HL-60 (cell line): ENCODE measurements at regions not wholly inside any gene's neighbourhood (a gene's known extent, or its start where the extent isn't known, plus 50 kb on each side); places are given as distances from the start of the nearest gene placed in this dataset.

ENCODE experiments used
- DNase-seq, 2 experiments: peaks; one replicate each; pipeline ENCODE4 v3.0.0-alpha.2; 2010 to 2020; ENCODE audit warnings: low read depth in 1 of 2, low spot score in 1 of 2
- H3K27ac ChIP-seq: fragments of 250-450 bp; sonication (Bioruptor Pico); replicated peaks from 2 replicates; pipeline ENCODE4 v1.5.1; 2020; ENCODE audit warnings: mild to moderate bottlenecking, moderate library complexity
- H3K27me3 ChIP-seq: fragments of 250-450 bp; sonication (Bioruptor Pico); 2 replicates; pipeline ENCODE4 v1.5.1; 2021; ENCODE audit warnings: mild to moderate bottlenecking, moderate library complexity; ENCODE audit not compliant: insufficient read depth, poor library complexity, severe bottlenecking
- H3K4me3 ChIP-seq: replicated peaks from 2 replicates; pipeline ENCODE4 v1.5.1; 2011; ENCODE audit warnings: mild to moderate bottlenecking, control low read depth, low read length; ENCODE audit not compliant: insufficient read depth
- GABPA ChIP-seq: IDR thresholded peaks from 2 replicates; pipeline ENCODE4 v1.6.1; 2012; ENCODE audit warnings: low read depth
- POLR2AphosphoS5 ChIP-seq: IDR thresholded peaks from 2 replicates; pipeline ENCODE4 v1.6.1; 2012; ENCODE audit warnings: low read depth
- SPI1 ChIP-seq: IDR thresholded peaks from 2 replicates; pipeline ENCODE4 v1.6.1; 2012; ENCODE audit warnings: low read depth, mild to moderate bottlenecking, borderline replicate concordance
- TF ChIP-seq, protein P1 (sequence below): IDR thresholded peaks from 2 replicates; pipeline ENCODE4 v1.6.1; 2012; ENCODE audit warnings: low read depth; ENCODE audit not compliant: insufficient replicate concordance
- TF ChIP-seq, protein P2 (sequence below): IDR thresholded peaks from one replicate; pipeline ENCODE4 v1.5.1; 2011; ENCODE audit warnings: low read length, control low read depth, inconsistent platforms; ENCODE audit not compliant: insufficient read depth

DNA sequence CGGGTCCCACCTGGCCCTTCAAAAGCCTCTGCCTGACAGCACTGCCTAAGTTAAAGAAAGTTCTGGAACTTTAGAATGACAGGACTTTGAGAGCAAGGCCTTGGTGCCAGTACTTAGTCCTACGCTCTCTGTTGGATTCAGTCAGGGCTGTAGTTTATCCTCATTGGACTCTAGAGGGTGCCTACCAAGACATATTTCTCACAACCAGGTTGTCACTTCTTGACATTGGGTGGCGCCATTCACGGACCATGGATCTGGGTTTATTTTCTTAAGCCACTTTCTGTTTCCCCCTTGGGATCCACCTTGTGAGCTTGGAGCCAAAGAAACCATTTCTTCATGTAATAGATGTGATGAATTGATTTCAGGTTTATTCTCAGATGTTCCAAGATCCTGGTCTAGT, 787.0 kb upstream of the TBX3 start:
- TF ChIP-seq, protein P1, sequence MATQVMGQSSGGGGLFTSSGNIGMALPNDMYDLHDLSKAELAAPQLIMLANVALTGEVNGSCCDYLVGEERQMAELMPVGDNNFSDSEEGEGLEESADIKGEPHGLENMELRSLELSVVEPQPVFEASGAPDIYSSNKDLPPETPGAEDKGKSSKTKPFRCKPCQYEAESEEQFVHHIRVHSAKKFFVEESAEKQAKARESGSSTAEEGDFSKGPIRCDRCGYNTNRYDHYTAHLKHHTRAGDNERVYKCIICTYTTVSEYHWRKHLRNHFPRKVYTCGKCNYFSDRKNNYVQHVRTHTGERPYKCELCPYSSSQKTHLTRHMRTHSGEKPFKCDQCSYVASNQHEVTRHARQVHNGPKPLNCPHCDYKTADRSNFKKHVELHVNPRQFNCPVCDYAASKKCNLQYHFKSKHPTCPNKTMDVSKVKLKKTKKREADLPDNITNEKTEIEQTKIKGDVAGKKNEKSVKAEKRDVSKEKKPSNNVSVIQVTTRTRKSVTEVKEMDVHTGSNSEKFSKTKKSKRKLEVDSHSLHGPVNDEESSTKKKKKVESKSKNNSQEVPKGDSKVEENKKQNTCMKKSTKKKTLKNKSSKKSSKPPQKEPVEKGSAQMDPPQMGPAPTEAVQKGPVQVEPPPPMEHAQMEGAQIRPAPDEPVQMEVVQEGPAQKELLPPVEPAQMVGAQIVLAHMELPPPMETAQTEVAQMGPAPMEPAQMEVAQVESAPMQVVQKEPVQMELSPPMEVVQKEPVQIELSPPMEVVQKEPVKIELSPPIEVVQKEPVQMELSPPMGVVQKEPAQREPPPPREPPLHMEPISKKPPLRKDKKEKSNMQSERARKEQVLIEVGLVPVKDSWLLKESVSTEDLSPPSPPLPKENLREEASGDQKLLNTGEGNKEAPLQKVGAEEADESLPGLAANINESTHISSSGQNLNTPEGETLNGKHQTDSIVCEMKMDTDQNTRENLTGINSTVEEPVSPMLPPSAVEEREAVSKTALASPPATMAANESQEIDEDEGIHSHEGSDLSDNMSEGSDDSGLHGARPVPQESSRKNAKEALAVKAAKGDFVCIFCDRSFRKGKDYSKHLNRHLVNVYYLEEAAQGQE, result no peak
- TF ChIP-seq GABPA (no peak), SPI1 (no peak), POLR2AphosphoS5 (no peak)
- TF ChIP-seq, protein P2, sequence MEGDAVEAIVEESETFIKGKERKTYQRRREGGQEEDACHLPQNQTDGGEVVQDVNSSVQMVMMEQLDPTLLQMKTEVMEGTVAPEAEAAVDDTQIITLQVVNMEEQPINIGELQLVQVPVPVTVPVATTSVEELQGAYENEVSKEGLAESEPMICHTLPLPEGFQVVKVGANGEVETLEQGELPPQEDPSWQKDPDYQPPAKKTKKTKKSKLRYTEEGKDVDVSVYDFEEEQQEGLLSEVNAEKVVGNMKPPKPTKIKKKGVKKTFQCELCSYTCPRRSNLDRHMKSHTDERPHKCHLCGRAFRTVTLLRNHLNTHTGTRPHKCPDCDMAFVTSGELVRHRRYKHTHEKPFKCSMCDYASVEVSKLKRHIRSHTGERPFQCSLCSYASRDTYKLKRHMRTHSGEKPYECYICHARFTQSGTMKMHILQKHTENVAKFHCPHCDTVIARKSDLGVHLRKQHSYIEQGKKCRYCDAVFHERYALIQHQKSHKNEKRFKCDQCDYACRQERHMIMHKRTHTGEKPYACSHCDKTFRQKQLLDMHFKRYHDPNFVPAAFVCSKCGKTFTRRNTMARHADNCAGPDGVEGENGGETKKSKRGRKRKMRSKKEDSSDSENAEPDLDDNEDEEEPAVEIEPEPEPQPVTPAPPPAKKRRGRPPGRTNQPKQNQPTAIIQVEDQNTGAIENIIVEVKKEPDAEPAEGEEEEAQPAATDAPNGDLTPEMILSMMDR, result no peak
- Histone ChIP-seq H3K27me3 (no peaks in the 10 kb centered on the region), H3K4me3 (no peak overlapping the region), H3K27ac (no peak overlapping the region)
- DNase-seq, result no peak

DNA sequence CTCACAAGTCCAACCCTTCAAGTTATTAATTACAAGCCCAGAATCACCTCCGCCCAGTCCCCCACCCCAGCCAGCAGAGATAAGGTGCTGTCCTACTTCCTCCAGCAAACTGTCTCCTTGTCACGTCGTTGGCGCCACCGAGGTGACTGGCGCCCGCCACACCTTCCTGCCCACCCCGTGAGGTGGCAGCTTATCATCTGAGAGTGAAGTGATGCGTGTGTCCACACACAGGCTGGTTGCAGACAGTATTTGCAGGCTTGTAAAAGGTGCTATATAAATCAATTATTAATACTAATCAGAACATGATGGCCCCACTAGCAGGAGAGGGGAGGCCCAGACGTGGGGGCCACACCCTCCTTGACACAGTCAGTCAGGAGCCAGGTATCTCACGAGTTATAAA, 786.6 kb upstream of the TBX3 start:
- DNase-seq, result no peak
- TF ChIP-seq GABPA, result no peak
- TF ChIP-seq, protein P1, result no peak
- no peak for TF ChIP-seq POLR2AphosphoS5
- TF ChIP-seq SPI1, result no peak
- TF ChIP-seq, protein P2, result no peak
- no peak overlapping the region for H3K27ac ChIP-seq
- no peaks in the 10 kb centered on the region for H3K27me3 ChIP-seq
- H3K4me3 ChIP-seq, result no peak overlapping the region

DNA sequence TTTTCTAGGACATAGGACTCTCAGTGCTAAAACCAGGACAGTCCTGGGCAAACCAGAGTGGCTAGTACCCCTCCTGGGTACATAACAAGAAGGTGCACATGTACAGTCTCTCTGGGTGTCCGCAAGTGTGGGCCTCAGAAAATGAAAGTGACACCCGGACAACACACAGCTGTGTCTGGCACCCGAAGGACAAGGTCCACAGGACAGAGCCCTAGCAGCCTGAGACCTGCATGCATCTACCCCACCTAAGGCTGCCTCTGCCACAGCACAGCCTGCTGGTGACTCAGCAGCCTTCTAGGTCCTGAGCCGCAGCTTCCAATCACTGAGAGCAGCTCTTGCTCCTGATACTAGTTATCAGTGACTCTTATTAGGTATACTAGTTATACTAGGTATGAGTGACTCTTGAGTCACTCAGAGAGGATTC, 784.1 kb upstream of the TBX3 start:
- H3K4me3 ChIP-seq, result no peak overlapping the region
- no peak overlapping the region for H3K27ac ChIP-seq
- no peak for TF ChIP-seq SPI1
- TF ChIP-seq POLR2AphosphoS5, result no peak
- TF ChIP-seq, protein P2, result no peak
- TF ChIP-seq, protein P1, result no peak
- TF ChIP-seq GABPA, result no peak
- H3K27me3 ChIP-seq, result no peaks in the 10 kb centered on the region
- DNase-seq, result no peak
